CD14-positive monocyte (primary cell): ENCODE measurements at regions not wholly inside any gene's neighbourhood (a gene's known extent, or its start where the extent isn't known, plus 50 kb on each side); places are given as distances from the start of the nearest gene placed in this dataset.

Source experiments
- DNase-seq, 3 donors: peaks; one replicate each; pipeline ENCODE4 v3.0.0-alpha.2; 2011 to 2022
- H2AFZ ChIP-seq: 2 replicates; pipeline ENCODE4 v1.6.0; 2012; ENCODE audit warnings: mild to moderate bottlenecking, low read depth, low read length, inconsistent platforms; ENCODE audit not compliant: insufficient read depth, poor library complexity, severe bottlenecking
- H3K27ac ChIP-seq, 2 donors: 1 replicate in 1 of 2; 2 replicates in 1 of 2; pipeline ENCODE4 v1.5.1; 2012 to 2013; ENCODE audit warnings: low read length in 2 of 2, control low read depth in 1 of 2, inconsistent platforms in 1 of 2, low read depth in 1 of 2, mild to moderate bottlenecking in 1 of 2
- H3K27me3 ChIP-seq, 2 donors: one replicate each; pipeline versions ENCODE4 v1.6.0 to v1.6.1; 2011 to 2013; ENCODE audit warnings: low read length in 2 of 2; ENCODE audit not compliant: control insufficient read depth in 2 of 2, insufficient read depth in 2 of 2
- H3K36me3 ChIP-seq, 2 donors: replicated peaks in 1 of 2; 1 replicate in 1 of 2; 2 replicates in 1 of 2; pipeline versions ENCODE4 v1.5.1 to v1.6.1; 2012 to 2013; ENCODE audit warnings: low read length in 2 of 2, control low read depth in 1 of 2, inconsistent platforms in 1 of 2, mild to moderate bottlenecking in 1 of 2; ENCODE audit not compliant: insufficient read depth in 2 of 2, control insufficient read depth in 1 of 2
- H3K4me1 ChIP-seq, 2 donors: 1 replicate in 1 of 2; 2 replicates in 1 of 2; pipeline versions ENCODE4 v1.5.1 to v1.6.1; 2012 to 2013; ENCODE audit warnings: low read length in 2 of 2, control low read depth in 1 of 2, inconsistent platforms in 1 of 2, mild to moderate bottlenecking in 1 of 2, moderate library complexity in 1 of 2; ENCODE audit not compliant: insufficient read depth in 2 of 2, control insufficient read depth in 1 of 2
- H3K4me2 ChIP-seq: replicated peaks from 2 replicates; pipeline ENCODE3; 2012; ENCODE audit warnings: low read length, moderate library complexity, mild to moderate bottlenecking; ENCODE audit not compliant: poor library complexity, severe bottlenecking; ENCODE audit errors: extremely low read depth
- H3K4me3 ChIP-seq, 3 experiments: fragments of 200-600 bp in 1 of 3; sonication (generic) in 1 of 3; replicated peaks in 1 of 3; 1 replicate in 2 of 3; 2 replicates in 1 of 3; pipeline ENCODE4 v1.5.1; 2011 to 2013; ENCODE audit warnings: low read length in 3 of 3, mild to moderate bottlenecking in 3 of 3, control low read depth in 2 of 3, low read depth in 2 of 3, inconsistent platforms in 1 of 3, moderate library complexity in 1 of 3
- H3K79me2 ChIP-seq: 2 replicates; pipeline ENCODE4 v1.6.0; 2012; ENCODE audit warnings: mild to moderate bottlenecking, control low read depth, inconsistent platforms, low read length, moderate library complexity; ENCODE audit not compliant: insufficient read depth
- H3K9ac ChIP-seq: 2 replicates; pipeline ENCODE4 v1.6.0; 2017; ENCODE audit warnings: low read length, mild to moderate bottlenecking; ENCODE audit not compliant: insufficient read depth, poor library complexity, severe bottlenecking
- H3K9me3 ChIP-seq, 2 donors: replicated peaks in 1 of 2; 1 replicate in 1 of 2; 2 replicates in 1 of 2; pipeline versions ENCODE4 v1.5.1 to v1.6.1; 2012 to 2013; ENCODE audit warnings: low read length in 2 of 2, control low read depth in 1 of 2; ENCODE audit not compliant: control insufficient read depth in 1 of 2, insufficient read depth in 1 of 2
- H4K20me1 ChIP-seq: 2 replicates; pipeline ENCODE4 v1.6.0; 2012; ENCODE audit warnings: mild to moderate bottlenecking, low read length, control low read depth, moderate library complexity; ENCODE audit not compliant: insufficient read depth
- H3K27ac Mint-ChIP-seq, 7 donors: one replicate each; pipeline ENCODE4 v1.8.0; 2020; ENCODE audit warnings: mild to moderate bottlenecking in 7 of 7, mixed read lengths in 7 of 7, moderate library complexity in 6 of 7, inconsistent platforms in 2 of 7
- H3K27me3 Mint-ChIP-seq, 3 donors: one replicate each; pipeline ENCODE4 v1.8.0; 2021 to 2022; ENCODE audit warnings: low read depth in 3 of 3, mild to moderate bottlenecking in 3 of 3, mixed read lengths in 3 of 3, moderate library complexity in 3 of 3, inconsistent platforms in 1 of 3
- H3K36me3 Mint-ChIP-seq, 2 donors: one replicate each; pipeline ENCODE4 v1.8.0; 2020; ENCODE audit warnings: mixed read lengths in 2 of 2, inconsistent platforms in 1 of 2, mild to moderate bottlenecking in 1 of 2
- H3K4me1 Mint-ChIP-seq: one replicate; pipeline ENCODE4 v1.8.0; 2020; ENCODE audit warnings: mild to moderate bottlenecking, mixed read lengths
- H3K4me3 Mint-ChIP-seq, 2 donors: one replicate each; pipeline ENCODE4 v1.8.0; 2020; ENCODE audit warnings: mild to moderate bottlenecking in 2 of 2, mixed read lengths in 2 of 2, moderate library complexity in 1 of 2
- H3K9me3 Mint-ChIP-seq, 7 donors: one replicate each; pipeline ENCODE4 v1.8.0; 2020 to 2022; ENCODE audit warnings: mixed read lengths in 7 of 7, mild to moderate bottlenecking in 6 of 7, moderate library complexity in 6 of 7, inconsistent platforms in 2 of 7
- CTCF ChIP-seq: fragments of 200-600 bp; IDR thresholded peaks from one replicate; pipeline ENCODE4 v1.8.0; 2022; ENCODE audit warnings: antibody characterized with exemption, mild to moderate bottlenecking
- WGBS: methylation state at CpG from one replicate; pipeline ENCODE4 v1.1.5; 2013; ENCODE audit warnings: missing lambda C conversion rate; ENCODE audit not compliant: insufficient coverage; 5-methylcytosine and 5-hydroxymethylcytosine counted together
- intact Hi-C, 2 donors: fragments of 100-400 bp; cut with micrococcal nuclease; formaldehyde crosslinking; loops; one replicate each; pipeline versions ENCODE4 v1.15.0 to v1.15.1; 2023

GRCh38 chr18:25805323-25805722 is 285.1 kb downstream of the SS18 start:
- Mint-ChIP-seq H3K9me3 (peaks cover 2 to 11% (median 6%) of the 10 kb centered on the region in 7 donors), H3K27me3 (peaks cover 0 to 2% (median 0%) of the 10 kb centered on the region in 3 donors), H3K4me3 (no peak overlapping the region), H3K27ac (no peak overlapping the region), H3K4me1 (no peaks in the 10 kb centered on the region), H3K36me3 (no peaks in the 10 kb centered on the region)
- H3K27me3 ChIP-seq = no peaks in the 10 kb centered on the region
- H3K4me1 ChIP-seq = no peaks in the 10 kb centered on the region
- no peak for DNase-seq
- no peak overlapping the region for H3K27ac ChIP-seq
- H4K20me1 ChIP-seq = no peaks in the 10 kb centered on the region
- no peak overlapping the region for H2AFZ ChIP-seq
- intact Hi-C loops = no loop called here
- no peak overlapping the region for H3K4me2 ChIP-seq
- H3K9me3 ChIP-seq = peaks cover 5% of the 10 kb centered on the region in 2 donors
- TF ChIP-seq CTCF = no peak
- WGBS = 93% methylated on average over 4 of the region's 5 CpGs
- no peak overlapping the region for H3K4me3 ChIP-seq
- no peak overlapping the region for H3K9ac ChIP-seq
- no peaks in the 10 kb centered on the region for H3K79me2 ChIP-seq
- H3K36me3 ChIP-seq = no peaks in the 10 kb centered on the region

GRCh38 chr18:25799231-25799630 is 291.2 kb downstream of the SS18 start:
- Histone ChIP-seq H3K27me3 (no peaks in the 10 kb centered on the region), H2AFZ (no peak overlapping the region), H3K9ac (no peak overlapping the region), H3K36me3 (no peaks in the 10 kb centered on the region), H4K20me1 (no peaks in the 10 kb centered on the region), H3K4me1 (no peaks in the 10 kb centered on the region), H3K9me3 (peaks cover 0 to 3% of the 10 kb centered on the region in 2 donors), H3K4me3 (no peak overlapping the region), H3K27ac (no peak overlapping the region), H3K79me2 (no peaks in the 10 kb centered on the region), H3K4me2 (no peak overlapping the region)
- Mint-ChIP-seq H3K36me3 (no peaks in the 10 kb centered on the region), H3K27me3 (peaks cover 0 to 2% (median 0%) of the 10 kb centered on the region in 3 donors), H3K27ac (no peak overlapping the region), H3K9me3 (peaks cover 0 to 11% (median 5%) of the 10 kb centered on the region in 7 donors), H3K4me3 (no peak overlapping the region), H3K4me1 (no peaks in the 10 kb centered on the region)
- DNase-seq = no peak
- intact Hi-C loops = no loop called here
- TF ChIP-seq CTCF = no peak
- no CpG with 5 or more reads among the region's 3 CpGs for WGBS
